Activated CD4-positive, alpha-beta T cell treated with anti-CD3 and anti-CD28 coated beads for 4 hours (primary cell): ENCODE measurements at regions not wholly inside any gene's neighbourhood (a gene's known extent, or its start where the extent isn't known, plus 50 kb on each side); places are given as distances from the start of the nearest gene placed in this dataset.

Experiments used
- DNase-seq, 2 donors: peaks; one replicate each; pipeline ENCODE4 v3.0.0-alpha.2; 2020

DNA sequence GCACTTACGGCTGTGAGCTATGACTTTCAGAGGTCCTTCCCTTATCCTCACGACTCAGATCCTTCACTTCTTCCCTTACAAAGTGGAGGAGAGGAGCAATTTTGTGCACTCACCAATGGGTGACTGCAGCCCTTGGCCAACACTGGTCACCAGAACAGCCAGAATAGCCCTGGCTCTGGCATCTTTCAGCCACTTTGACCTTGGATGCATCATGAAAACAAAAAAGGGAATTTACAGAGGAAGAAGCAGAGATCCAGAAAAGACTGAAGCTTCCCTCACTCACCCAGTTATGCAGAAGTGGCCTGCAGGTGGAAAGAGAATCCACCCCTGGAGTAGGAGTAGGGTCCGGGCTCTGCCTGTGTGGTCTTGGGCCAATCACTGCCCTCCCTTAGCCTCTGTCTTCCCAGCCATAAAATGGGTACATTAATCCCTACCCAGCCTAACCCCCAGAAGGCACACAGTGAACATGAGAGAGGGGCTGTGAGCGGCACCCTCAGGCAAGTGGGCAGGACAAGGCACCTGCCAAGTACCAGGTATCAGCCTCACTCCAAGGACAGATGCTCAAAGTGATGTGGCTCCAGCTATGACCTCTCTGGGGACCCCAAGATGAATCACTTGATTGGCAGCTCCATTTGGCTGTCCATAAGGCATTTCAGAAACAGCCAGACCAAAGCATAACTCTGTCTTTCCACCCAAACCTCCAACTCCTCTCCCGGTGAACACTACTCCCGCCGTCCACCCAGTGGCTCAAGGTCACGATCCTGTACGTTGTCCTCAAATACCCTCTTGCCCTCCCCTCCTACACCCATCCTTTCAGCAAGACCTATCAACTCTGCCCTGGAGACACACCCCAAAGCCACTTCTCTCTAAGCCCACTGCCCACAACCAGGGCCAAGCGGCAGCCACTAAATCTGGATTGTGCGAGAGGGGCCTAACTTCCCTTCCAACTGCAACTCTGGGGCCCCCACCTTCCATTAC, 129.8 kb upstream of the ZMIZ1 start:
- no peak for DNase-seq

DNA sequence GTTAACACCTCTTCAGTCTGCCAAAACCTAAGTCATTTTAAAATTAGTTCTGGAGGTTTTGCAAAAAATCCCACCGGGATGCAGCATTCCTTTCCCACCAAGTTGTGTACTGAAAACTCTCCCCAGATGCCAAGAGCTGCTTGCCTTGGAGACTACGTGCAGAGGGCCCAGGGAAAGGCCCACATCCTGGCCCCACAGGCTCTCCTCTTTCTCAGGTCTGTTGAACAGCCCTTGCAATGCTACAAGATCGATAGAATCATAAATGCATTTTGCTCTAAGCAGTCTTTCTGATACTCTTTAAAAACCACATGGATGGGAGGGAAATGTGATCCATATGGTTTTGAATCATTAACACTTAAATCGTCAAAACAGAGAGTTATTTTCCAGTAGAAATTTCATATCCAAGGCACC, 126.7 kb upstream of the ZMIZ1 start:
- no peak for DNase-seq

DNA sequence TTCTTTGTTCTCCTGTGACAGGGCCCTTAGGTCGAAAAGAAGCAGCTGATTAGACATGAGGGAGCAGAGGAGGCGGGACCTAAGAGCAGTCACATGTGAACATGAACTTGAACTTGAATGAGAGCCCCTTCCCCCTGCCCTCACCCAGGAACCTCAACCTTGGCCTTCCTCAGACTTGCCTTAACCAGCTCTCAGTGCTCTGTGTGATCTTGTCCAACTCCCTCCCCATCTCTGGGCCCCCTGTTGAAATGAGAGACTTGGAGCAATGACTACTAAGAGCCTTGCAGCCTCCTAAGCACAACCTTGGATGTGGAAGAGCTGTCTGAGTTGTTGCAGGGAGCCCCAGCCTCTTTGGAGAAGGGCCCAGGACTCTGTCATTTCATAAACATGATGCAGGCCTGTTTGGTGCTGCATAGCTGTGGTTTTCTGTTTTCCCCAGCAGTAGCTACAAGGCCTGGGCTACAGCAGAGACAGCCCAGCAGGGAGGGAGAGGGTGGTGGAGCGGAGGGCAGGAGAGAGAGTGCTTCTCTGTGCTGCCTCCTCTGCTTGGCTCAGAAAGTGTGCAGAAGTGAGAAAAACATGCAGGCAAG, 123.9 kb upstream of the ZMIZ1 start:
- DNase-seq: no peak

DNA sequence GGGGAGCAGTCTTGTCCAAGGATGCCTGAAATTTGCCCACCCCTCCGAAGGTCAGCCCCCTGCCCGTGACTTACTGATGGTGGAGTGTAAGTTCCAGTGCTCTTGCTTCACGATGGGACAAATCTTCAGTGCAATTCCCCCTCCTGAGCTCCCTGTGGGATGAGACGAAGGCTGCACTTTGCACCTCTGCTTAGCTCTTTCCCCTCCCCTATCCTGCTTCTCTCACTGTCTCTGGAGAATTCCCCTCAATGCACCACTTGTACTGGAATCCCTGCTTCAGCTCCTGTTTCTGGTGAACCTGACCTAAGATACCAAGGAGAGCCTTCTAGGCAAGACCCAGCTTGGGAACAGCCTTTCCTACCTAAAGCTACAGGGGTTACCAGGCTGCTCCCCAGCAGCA, 122.9 kb upstream of the ZMIZ1 start:
- no peak for DNase-seq

DNA sequence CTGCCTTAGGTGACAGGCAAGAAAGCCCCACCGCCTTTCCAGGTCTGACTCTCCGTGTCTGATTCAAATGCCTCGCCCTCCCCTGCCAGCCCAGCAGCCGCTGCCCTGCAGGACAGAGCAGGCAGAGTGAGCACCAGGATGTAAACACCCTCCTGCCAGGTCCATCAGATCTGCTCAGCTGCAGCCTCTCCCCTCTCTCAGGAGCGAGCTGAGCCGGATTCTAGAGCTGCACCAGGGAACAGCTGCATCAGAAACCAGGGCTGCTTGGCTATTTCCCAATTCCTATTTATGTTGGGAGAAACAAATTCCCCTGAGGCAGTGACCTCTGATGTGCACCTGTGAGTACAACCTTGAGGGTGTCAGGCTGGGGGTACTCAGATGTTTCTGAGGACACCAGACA, 121.5 kb upstream of the ZMIZ1 start:
- no peak for DNase-seq

DNA sequence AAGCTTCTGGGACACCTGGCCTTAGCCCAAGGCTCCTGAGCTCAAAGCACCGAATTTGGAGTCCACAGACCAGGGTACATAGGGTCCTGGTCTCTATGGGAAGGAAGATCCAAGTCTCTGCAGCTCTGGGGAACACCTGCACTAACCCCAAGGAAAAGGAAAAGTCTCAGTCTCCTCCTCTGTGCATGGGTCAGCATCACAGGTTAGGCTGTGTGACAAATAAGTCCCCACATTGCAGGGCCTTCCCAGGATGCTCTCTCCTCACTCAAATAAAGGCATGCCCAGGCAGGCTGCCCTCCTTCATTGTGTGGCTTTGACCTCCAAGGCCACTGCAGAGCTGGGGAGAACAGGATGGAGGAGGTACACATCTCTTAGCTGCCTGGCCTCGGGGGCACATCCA, 121.0 kb upstream of the ZMIZ1 start:
- DNase-seq: no peak

DNA sequence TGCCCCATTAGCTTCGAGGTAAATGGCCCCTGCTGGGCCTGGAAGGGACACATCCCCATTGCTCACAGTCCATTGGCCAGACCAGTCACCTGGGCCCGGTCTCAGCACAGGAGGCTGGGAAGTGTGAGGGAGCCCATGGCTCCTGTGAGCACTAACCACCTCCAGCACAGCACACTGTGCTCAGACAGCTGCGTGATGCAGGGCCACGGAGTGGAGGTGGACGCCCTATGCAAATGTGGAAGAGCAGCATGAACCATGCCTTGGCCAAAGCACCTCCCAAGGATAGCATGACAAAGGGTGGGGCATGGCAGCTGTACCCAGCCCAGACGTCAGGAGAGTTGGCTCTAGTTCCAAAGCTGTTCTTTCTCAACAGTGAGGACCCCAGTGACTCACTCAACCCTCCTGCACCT, 120.1 kb upstream of the ZMIZ1 start:
- no peak for DNase-seq

DNA sequence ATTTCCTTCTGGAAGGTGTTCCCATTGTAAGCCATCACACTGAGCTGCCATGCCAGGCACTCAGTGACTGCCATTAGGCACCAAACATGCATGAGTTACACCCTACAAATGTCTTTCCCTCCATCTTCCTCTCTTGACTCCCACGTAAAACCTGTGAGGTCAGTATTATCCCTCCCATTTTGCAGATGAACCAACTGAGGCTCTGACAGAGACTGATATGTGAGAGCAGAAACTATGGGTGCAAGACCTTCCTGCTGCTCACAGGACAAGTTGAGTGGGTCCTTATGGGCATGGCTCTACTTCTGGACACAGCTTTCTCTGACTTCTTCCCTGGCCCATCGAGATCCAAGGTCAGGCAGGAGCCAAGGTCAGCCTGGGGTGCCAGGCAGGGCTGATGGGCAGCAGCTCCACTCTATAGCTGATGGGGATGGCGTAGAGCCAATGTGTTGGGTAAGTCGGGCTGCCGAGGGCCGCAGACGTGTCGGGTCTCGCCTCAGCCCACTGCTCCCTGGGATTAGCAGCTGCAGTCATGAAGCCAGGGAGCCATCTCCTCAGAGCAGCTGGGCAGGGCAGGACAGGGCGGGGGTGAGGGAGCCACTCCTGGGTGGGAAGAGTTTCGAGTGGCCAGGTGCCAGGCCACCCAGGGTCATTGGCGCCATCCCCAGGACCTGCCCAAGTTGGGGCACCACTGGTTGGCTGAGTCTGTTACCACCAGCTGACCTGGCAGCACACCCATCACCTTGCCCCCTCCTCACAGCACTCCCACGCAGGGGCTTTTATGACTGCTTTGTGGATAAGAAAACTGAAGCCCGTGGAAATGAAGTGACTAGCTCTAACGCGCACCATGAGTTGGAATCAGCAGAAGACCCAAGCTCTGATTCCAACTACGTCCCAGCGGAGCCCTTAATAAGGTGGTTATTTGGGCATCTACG, 117.8 kb upstream of the ZMIZ1 start:
- no peak for DNase-seq

DNA sequence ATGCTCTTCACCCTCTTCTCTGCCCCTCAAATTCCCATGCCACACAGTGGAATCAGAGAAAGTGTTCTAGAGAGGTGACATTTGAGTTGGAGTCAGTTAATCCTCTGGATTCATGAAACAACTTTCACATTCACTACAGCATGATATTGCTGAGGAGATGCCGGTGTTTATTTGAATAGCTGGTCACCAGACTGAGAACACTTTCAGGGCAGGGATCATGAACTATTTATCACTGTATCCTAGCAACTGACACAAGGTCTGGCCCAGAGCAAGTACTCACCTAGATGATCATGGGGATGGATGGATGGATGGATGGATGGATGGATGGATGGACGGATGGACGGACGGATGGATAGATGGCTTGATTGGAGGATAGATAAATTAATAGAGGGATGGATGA, 116.7 kb upstream of the ZMIZ1 start:
- DNase-seq: no peak

DNA sequence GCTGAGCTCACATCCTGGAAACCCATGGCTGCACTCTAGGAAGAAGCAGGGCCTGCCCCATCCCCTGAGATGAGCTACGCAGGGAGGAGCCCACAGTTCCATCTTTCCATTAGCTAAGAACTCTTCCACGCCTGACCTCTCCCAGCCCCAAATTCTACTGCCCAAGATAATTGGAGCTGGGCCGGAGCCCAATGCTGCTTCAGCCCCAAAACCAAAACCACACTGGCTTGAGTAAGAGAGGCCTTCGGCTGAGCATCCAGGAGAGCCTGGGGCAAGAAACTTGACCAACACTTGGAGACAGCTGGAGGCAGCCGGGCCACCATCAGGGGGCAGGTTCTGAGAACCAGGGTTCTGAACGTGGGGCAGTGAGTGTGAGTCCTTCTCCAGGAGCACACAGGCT, 116.1 kb upstream of the ZMIZ1 start:
- no peak for DNase-seq

DNA sequence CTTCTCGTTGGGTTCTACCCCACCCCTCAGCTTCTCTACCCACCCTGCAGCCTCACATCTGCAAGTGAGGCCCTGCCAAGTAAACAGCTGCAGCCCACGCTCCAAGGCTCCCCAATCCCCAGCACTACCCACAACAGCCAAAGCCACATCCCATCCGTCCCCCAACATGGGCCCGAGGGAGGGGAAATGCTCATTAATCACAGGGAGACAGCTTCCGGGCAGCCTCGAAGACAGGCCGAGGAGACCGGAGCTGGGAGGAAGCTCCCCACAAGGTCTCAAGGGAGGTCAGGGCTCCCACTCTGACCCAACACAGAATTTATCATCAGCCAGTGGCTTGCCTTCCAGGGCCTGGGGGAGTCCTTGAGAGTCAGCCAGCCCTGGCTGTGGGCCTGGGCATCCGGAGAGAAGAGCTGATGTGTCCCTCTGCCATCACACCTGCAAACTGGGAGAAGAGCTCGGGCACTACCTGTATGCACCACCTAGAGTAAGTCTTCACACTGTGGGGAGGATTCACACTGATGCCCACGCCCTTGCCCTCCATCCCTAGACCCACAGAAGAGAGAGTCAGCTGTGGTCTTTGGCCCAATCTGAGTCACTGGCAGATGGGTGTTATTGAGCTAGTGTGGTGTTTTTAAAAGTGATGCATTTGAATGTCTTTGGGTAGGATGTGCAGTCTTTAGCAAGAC, 115.5 kb upstream of the ZMIZ1 start:
- no peak for DNase-seq

DNA sequence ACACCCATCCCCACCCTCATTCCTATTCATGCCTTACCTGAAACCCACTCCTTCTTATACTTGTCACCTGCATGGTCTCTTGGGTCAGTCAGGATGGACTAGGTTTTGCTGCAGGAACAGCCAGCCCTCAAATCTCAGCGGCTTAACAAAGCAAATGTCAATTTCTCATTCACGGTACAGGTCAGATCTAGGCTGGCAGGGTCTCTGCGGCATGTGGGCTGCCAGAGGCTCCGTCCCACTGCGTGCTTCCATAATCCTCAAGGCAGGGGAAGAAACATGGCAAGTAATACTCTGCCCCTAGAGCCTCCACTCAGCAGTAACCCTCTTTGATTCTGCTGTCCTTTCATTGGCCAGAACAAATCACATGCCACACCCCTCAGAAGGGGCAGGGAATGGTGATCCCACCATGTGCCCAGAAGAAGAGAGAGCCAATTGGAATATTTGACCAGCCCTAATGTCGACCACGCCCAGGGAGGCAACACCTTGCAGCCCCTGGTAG, 114.9 kb upstream of the ZMIZ1 start:
- no peak for DNase-seq

DNA sequence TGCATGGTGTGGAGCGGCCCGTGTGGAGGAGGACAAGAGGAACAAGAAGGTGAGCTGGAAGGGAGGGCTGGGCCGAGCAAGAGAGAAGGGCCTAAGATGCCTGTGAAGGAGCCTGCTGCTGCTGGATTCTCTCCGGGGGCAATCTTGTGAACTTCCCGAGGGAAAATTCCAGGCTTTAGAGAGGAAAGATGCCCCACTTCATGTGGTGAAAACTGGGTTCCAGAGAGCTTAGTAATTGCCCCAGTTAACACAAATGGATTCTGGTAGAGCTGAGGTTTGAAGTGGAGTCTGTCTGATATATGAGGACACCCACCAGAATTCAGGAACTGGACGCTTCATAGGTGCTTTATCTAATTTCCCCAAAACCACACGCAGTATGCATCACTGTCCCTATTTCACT, 114.1 kb upstream of the ZMIZ1 start:
- no peak for DNase-seq

DNA sequence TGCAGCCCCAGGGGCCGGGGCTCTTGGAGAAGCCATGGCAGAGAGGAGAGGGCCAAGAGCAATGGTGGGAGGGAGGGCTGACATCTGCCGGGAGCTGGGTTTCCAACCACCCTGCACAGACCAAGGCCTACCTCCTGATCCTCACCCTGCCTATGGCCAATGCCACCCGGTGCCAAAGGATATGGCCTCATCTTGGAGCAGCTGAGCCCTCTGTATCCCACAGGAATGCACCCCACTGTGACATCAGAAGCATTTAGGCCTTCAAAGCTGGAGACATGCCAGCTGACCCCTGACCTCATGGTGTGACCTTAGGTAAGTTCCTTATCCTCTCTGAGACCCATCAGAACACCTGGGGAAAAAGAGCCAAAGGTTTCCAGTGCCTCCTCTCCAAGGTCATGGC, 113.6 kb upstream of the ZMIZ1 start:
- DNase-seq: no peak

DNA sequence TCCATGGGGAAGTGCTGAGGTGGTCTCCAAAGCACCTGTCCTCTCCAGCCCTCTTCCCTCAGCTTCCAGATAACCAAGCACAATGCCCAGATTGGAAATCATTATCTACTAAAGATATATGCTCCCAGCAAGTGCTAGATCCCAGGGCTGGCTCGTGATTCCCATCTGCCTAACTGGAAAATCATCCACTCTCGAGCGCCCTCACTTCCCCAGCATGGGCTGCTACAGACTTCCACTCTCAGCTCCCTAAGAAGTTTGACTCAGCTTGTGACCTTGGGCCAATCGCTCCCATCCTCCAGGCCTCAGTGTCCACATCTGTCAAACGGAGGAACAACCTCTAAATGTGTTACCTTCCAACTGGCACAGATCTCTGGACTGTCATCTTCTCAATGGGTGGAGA, 112.4 kb upstream of the ZMIZ1 start:
- no peak for DNase-seq

DNA sequence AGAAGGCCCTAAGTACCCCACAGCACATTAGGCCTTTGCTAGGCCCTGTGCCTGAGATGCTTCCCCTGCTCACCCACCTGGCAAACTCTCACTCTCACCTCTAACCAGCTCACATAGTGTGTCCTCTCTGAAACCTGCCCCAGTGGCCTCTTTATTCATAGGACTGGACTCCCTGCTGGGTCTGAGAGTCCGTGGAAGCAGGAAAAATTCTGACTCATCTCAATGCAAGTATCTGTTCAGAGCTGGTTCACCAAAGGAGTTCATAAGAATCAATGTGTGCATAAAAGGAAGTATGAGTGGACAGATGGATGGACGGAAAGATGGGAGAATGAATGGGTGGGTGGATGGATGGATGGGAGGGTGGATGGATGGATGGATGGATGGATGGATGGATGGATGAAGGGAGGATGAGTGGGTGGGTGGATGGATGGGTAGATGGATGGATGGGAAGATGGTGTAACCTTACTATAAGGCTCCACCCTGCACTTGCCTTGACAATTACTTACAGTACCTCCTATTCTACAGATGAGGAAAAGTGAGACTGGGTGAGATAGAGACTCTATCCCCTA, 111.2 kb upstream of the ZMIZ1 start:
- DNase-seq: no peak

DNA sequence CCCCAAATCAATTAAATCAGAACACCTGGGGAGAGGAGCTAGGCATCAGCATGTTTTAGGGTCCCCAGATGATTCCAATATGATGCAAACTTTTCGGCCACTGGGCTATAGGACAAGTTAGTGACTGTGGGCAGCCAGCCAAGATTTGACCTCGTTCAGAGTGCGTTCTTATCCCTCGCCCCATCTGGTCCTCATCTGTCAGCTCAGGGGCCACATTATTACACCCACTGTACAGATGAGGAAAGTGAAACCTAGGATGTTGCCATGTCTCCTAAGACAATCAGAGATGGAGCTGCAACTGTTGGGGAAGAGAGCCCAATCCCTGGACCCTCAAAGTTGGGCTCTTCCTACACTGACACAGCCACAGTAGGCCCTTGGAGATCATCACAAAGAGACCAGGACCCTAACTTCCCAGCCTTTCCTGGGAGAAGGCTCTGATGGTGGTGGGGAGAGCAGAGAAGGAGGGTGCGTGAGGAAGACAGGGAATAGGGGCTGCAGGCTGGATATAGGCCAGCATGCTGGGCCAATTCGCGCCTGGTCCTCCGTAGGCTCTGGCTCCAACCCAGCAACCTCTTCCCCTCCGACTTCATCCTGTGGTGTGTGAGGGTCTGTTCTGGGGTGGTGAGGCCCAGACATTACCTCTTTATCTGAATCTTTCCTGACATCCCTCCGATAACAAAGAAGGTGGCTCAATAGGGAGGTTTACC, 109.4 kb upstream of the ZMIZ1 start:
- DNase-seq: no peak

DNA sequence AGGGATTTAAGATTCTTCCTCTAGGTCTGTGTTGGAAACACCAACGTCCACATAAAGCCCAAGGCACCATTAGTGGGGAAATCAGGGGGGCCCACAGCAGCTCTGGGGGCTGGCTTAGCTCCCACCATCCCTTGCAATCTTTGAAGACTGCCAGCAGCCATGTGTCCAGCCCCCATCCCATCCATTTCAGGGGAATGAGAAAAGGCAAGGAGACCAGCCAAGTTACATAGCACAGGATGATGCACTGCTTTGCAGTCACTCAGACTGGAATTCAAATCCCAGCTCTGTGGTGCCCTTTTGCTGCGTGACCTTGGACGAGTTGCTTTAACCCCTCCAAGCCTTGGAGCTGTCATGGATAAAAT, 108.9 kb upstream of the ZMIZ1 start:
- DNase-seq: no peak

DNA sequence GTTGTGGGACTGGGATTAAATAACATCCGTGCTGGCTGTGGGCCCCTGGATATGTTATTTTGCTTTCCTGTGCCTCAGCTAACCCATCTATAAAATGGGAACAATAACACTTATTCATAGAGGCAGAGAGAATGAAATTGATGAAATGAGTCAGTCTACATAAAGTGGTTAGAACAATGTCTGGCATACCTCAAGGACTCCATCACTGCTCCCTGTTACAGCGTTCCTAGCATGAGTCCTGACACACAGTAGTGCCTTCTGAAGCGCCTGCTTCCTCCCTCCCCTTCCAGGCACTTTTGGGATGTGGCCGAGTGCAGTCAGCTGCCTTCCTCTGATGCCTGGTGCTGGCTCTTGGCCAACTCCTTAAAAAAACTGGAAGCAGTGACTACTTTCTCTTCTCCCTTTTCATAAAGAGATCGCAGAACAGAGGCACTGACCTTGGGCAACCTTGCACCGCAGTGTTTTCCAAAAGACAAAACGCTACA, 108.4 kb upstream of the ZMIZ1 start:
- no peak for DNase-seq

DNA sequence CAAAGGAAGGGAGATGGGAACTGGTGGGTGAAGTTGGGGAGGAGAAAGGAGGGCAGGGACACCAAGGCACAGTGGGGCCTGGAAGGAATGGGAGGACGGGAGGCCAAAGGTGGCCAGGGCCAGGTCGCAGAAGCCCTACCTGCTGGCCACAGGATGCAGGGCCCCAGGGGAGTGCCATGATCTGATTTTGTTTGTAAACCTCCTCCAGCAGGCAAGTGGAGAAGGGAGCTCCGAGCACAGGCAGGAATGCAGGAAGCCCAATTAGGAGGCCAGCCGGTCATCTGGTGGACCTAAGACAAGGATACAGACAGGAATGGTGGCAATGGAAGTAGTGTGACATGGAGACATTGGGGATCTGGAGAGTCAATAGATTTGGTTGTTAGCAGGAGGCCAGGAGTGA, 107.0 kb upstream of the ZMIZ1 start:
- no peak for DNase-seq
